ENCODE measurements at regions not wholly inside any gene's neighbourhood (a gene's known extent, or its start where the extent isn't known, plus 50 kb on each side); places are given as distances from the start of the nearest gene placed in this dataset.

DNA sequence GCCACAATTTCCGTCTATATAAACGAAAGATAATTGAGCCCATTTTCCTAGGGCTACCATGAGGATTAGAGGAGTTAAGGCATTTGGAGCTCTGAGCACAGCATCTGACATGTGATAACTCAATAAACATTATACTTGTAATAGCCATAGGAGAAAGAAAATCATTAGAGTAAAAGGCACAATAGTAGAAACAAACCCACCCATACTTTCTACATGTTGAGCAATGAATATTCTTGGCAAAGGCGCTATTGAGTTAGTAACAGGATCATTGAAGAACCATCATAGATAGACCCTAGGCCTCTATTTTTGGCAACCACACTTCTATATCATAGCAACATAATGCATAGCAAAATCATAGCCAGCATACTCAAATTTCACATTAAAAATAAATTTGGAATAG, 664.1 kb downstream of the NOVA1 start:
- H3K4me3 ChIP-seq = no peak overlapping the region
- ATAC-seq (ENCODE audit: insufficient number of reproducible peaks, low FRiP score, low read depth) = no peak
- H3K27me3 ChIP-seq (replicated peaks; ENCODE audit: insufficient read depth) = no peaks in the 10 kb centered on the region
- DNase-seq (ENCODE audit: low spot score) = no peak
- H3K4me1 ChIP-seq (ENCODE audit: control insufficient read depth in 1 of 2, low read depth in 2 of 2) = no peaks in the 10 kb centered on the region
- H3K36me3 ChIP-seq = no peaks in the 10 kb centered on the region
- no peaks in the 10 kb centered on the region for H3K9me3 ChIP-seq
- H3K27ac ChIP-seq = no peak overlapping the region
- TF ChIP-seq, protein P1, sequence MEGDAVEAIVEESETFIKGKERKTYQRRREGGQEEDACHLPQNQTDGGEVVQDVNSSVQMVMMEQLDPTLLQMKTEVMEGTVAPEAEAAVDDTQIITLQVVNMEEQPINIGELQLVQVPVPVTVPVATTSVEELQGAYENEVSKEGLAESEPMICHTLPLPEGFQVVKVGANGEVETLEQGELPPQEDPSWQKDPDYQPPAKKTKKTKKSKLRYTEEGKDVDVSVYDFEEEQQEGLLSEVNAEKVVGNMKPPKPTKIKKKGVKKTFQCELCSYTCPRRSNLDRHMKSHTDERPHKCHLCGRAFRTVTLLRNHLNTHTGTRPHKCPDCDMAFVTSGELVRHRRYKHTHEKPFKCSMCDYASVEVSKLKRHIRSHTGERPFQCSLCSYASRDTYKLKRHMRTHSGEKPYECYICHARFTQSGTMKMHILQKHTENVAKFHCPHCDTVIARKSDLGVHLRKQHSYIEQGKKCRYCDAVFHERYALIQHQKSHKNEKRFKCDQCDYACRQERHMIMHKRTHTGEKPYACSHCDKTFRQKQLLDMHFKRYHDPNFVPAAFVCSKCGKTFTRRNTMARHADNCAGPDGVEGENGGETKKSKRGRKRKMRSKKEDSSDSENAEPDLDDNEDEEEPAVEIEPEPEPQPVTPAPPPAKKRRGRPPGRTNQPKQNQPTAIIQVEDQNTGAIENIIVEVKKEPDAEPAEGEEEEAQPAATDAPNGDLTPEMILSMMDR (IDR thresholded peaks at IDR 0.05) = no peak

DNA sequence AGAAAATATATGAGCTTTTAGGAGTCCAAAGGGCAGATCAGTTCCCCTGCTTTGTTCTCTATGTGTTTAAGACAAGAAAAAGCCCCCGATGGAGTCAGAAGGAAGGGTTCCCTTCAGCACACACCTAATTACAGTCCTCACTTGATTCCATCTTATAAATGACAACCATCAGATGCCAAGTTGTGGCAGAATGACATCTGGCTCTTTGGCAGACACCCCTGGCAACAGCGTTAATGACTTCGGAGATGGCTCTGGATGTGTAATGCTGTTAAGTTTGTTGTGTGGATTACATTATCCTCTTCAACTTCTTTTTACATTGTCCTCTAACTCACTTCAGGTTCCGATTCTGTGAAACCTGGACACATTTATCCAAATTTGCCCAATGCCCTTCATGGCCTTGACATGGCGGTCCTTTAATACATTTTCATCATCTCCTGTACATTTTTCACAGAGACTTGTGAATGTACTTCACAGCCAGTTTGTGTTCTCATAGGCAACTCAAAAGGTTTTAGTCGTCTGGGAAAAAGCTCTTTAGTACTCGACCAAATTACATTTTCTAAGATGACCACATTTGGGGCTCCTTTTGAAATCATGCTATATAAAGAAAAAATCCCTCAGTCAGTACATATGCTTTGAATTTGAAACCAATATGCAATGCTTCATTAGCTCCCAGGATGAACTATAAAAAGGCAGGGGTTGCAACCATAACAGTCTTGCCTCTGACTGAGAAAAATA, 667.8 kb downstream of the NOVA1 start:
- ATAC-seq (ENCODE audit: insufficient number of reproducible peaks, low FRiP score, low read depth) = no peak
- H3K36me3 ChIP-seq = no peaks in the 10 kb centered on the region
- TF ChIP-seq, protein P1 (IDR thresholded peaks at IDR 0.05) = no peak

DNA sequence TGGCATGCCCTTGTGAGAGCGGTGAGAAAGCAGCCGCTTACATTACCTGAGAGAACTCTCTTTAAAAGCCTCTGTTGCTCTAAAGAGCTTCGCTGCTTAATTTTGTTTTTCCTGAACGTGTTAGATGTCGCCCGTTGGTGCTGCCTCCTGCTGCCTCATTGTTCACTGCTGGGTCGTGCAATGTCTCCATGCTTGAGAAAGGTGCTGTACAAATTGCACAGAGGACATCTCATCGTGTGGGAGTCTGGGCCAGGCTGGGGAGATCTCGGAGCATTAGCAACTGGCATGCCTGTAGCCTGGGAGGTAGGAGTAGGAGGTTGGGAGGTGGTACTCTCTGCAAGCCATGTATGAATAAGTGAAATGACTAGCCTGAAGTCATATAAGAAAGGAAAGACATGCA, 686.0 kb downstream of the NOVA1 start:
- Histone ChIP-seq H3K4me3 (no peak overlapping the region), H3K4me1 (ENCODE audit: control insufficient read depth in 1 of 2, low read depth in 2 of 2) (no peaks in the 10 kb centered on the region), H3K9me3 (no peaks in the 10 kb centered on the region), H3K36me3 (no peaks in the 10 kb centered on the region), H3K27ac (no peak overlapping the region), H3K27me3 (replicated peaks; ENCODE audit: insufficient read depth) (no peaks in the 10 kb centered on the region)
- DNase-seq (ENCODE audit: low spot score) = no peak
- TF ChIP-seq, protein P1 (IDR thresholded peaks at IDR 0.05) = no peak
- ATAC-seq (ENCODE audit: insufficient number of reproducible peaks, low FRiP score, low read depth) = no peak

More for the DNA sequence above, 667.8 kb downstream of the NOVA1 start:
- Histone ChIP-seq H3K4me3 (no peak overlapping the region), H3K27me3 (replicated peaks; ENCODE audit: insufficient read depth) (no peaks in the 10 kb centered on the region), H3K27ac (no peak overlapping the region), H3K9me3 (no peaks in the 10 kb centered on the region), H3K4me1 (ENCODE audit: control insufficient read depth in 1 of 2, low read depth in 2 of 2) (no peaks in the 10 kb centered on the region)
- DNase-seq (ENCODE audit: low spot score) = no peak

DNA sequence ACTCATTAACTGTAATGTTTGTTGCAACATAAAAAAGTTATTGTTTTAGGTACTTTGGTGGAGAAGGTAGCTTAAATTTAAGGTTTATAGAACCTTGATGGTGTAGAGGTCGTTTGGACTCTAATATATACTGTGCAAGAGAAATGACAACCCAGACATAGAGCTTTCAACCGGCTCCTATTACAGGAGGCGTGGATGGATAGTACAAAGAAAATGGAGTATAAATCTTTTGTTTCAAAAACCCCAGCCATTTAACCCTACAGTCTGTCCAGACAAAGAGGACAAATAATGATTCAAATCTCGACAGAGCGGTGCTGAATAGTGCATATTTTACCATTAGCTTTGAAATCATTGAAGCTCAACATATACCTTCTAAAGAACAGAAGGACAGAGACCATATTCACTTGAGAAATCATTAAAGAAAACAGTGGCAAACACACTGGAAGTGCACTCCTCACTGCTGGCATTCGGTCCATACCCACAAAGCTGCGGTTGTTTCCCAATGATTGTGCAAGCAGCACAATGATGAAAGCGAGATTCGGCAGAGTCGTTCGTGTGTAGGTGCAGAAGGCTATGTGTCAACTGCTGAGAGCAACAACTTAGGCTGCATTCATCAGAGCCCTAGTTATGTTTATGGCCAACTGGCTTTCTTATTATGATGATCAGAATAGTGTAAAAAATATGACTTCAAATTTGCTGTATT, 688.6 kb downstream of the NOVA1 start:
- H3K27ac ChIP-seq = no peak overlapping the region
- no peaks in the 10 kb centered on the region for H3K9me3 ChIP-seq
- H3K27me3 ChIP-seq (replicated peaks; ENCODE audit: insufficient read depth) = no peaks in the 10 kb centered on the region
- H3K4me3 ChIP-seq = no peak overlapping the region
- ATAC-seq (ENCODE audit: insufficient number of reproducible peaks, low FRiP score, low read depth) (no peak), DNase-seq (ENCODE audit: low spot score) (no peak)
- H3K4me1 ChIP-seq (ENCODE audit: control insufficient read depth in 1 of 2, low read depth in 2 of 2) = no peaks in the 10 kb centered on the region
- TF ChIP-seq, protein P1 (IDR thresholded peaks at IDR 0.05) = no peak
- H3K36me3 ChIP-seq = no peaks in the 10 kb centered on the region

DNA sequence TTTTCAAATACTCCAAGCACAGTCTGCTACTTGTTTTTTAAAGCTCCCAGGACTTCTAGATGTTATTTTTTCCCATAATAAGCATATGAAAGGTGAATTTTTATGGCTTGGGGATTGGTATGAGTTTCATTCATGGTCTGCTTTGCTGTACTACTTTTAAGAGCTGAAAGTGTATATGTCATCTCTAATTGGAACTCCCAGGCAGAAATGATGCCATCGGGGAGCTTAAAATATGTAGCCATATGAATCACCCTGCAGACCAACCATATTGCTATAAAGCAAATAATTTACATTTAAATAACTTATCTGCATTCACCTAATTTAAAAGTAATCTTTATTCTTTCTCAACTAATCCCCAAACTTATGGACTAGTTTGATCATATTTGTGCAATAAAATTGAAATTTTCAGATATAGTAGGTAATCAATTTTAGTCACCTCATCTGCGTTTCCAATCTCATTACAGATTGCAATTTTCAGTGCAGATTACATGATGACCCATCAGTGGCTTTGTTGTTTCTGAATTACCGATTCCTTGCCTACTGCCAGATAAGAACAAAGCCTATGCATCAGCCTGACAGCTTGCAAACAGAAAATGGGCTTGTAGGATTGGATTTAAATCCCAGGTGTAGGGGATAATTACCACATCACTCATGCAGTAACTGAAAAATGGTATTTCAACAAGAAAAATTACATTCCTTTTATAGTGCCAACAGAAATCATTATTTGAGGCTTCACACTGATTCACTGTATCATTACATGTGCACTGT, 689.4 kb downstream of the NOVA1 start:
- TF ChIP-seq, protein P1 (IDR thresholded peaks at IDR 0.05) = no peak
- Histone ChIP-seq H3K27me3 (replicated peaks; ENCODE audit: insufficient read depth) (no peaks in the 10 kb centered on the region), H3K4me1 (ENCODE audit: control insufficient read depth in 1 of 2, low read depth in 2 of 2) (no peaks in the 10 kb centered on the region), H3K36me3 (no peaks in the 10 kb centered on the region), H3K9me3 (no peaks in the 10 kb centered on the region), H3K27ac (no peak overlapping the region), H3K4me3 (no peak overlapping the region)
- DNase-seq (ENCODE audit: low spot score) (no peak), ATAC-seq (ENCODE audit: insufficient number of reproducible peaks, low FRiP score, low read depth) (no peak)
